Neural crest cell (in vitro differentiated cells): ENCODE measurements at regions not wholly inside any gene's neighbourhood (a gene's known extent, or its start where the extent isn't known, plus 50 kb on each side); places are given as distances from the start of the nearest gene placed in this dataset.

Experiments used
- DNase-seq: peaks from one replicate; pipeline ENCODE4 v3.0.0; 2021; ENCODE audit warnings: low read depth, mixed read lengths, low spot score
- H3K27ac Mint-ChIP-seq: one replicate; pipeline ENCODE4 v1.8.0; 2021; ENCODE audit warnings: mild to moderate bottlenecking, mixed read lengths; ENCODE audit not compliant: unreplicated experiment
- H3K27me3 Mint-ChIP-seq: 2 replicates; pipeline ENCODE4 v1.8.0; 2021; ENCODE audit warnings: low read depth, mild to moderate bottlenecking, mixed read lengths
- H3K36me3 Mint-ChIP-seq: 2 replicates; pipeline ENCODE4 v1.8.0; 2021; ENCODE audit warnings: low read depth, mild to moderate bottlenecking, mixed read lengths
- H3K4me1 Mint-ChIP-seq: 2 replicates; pipeline ENCODE4 v1.8.0; 2021; ENCODE audit warnings: mixed read lengths
- H3K4me3 Mint-ChIP-seq: one replicate; pipeline ENCODE4 v1.8.0; 2021; ENCODE audit warnings: mild to moderate bottlenecking, mixed read lengths
- H3K9me3 Mint-ChIP-seq: 2 replicates; pipeline ENCODE4 v1.8.0; 2021; ENCODE audit warnings: mixed read lengths
- CTCF ChIP-seq: fragments of 200-600 bp; sonication (generic); conservative IDR thresholded peaks from 2 replicates; pipeline ENCODE4 v1.5.0; 2021; ENCODE audit warnings: antibody characterized with exemption, mild to moderate bottlenecking

DNA sequence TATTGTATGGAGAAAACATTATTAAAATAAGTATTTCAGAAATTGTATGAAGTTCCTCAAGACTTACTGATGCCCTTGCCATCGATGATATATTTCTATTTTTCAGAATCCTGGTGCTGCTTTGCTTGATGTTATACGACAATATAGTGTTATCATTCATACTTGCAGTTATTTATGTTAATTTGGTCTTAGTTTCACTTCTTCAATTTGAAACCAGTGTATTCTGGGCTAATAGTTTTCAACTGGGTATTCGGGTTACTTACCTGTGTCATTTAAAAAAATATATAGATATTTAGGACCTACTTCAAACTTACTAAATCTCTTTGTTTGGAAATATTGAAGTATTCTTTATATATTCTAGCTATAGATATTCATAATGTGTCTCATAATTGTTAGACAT is 1414.7 kb downstream of the C4orf33 start:
- H3K4me3 Mint-ChIP-seq: no peak overlapping the region
- peaks cover 8% of the 10 kb centered on the region for H3K9me3 Mint-ChIP-seq
- H3K36me3 Mint-ChIP-seq: no peaks in the 10 kb centered on the region
- DNase-seq: no peak
- no peak for TF ChIP-seq CTCF
- H3K4me1 Mint-ChIP-seq: no peaks in the 10 kb centered on the region
- H3K27me3 Mint-ChIP-seq: no peaks in the 10 kb centered on the region
- H3K27ac Mint-ChIP-seq: no peak overlapping the region

- Mint-ChIP-seq H3K4me3 (no peak overlapping the region), H3K27me3 (no peaks in the 10 kb centered on the region), H3K36me3 (no peaks in the 10 kb centered on the region), H3K27ac (no peak overlapping the region), H3K4me1 (no peaks in the 10 kb centered on the region), H3K9me3 (peaks cover 8% of the 10 kb centered on the region)
- TF ChIP-seq CTCF: no peak
- DNase-seq: no peak
Measured at GRCh38 chr4:130511776-130512175, 1415.8 kb downstream of the C4orf33 start.

DNA sequence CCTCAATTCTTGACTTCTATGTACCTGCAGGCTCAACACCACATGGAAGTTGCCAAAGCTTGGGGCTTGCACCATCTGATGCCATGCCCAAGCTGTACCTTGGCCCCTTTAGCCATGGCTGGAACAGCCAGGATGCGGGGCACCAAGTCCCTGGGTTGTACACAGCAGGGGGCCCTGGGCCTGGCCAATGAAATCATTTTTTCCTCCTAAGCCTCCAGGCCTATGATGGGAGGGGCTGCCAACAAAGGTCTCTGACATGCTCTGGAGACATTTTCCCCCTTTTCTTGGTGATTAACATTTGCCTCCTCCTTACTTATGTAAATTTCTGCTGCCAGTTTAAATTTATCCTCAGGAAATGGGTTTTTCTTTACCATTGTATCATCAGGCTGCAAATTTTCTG is 1428.1 kb downstream of the C4orf33 start:
- H3K27ac Mint-ChIP-seq: no peak overlapping the region
- no peaks in the 10 kb centered on the region for H3K4me1 Mint-ChIP-seq
- H3K36me3 Mint-ChIP-seq: no peaks in the 10 kb centered on the region
- peaks cover 4% of the 10 kb centered on the region for H3K9me3 Mint-ChIP-seq
- H3K27me3 Mint-ChIP-seq: no peaks in the 10 kb centered on the region
- no peak overlapping the region for H3K4me3 Mint-ChIP-seq
- DNase-seq: no peak
- TF ChIP-seq CTCF: no peak

DNA sequence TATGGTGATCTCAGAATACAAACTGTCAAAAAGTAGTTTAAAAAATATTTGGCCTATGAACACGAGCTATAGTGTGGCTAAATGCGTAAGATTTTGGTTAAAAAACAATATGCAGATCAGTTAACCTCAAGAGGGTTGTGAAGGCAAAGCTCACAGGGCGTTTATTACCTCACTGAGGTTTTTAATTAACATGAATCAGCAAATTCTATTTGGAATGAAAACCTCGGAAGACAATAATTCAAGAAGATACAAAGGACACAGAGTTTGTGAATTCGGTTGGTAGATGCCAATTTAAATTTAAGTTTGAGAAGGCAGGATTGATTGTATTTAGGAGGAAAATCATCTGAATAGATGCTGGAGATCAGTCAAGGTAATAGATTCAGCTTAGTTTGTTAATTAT is 1434.6 kb downstream of the C4orf33 start:
- Mint-ChIP-seq H3K27me3 (no peaks in the 10 kb centered on the region), H3K4me3 (no peak overlapping the region), H3K9me3 (no peaks in the 10 kb centered on the region), H3K27ac (no peak overlapping the region), H3K4me1 (no peaks in the 10 kb centered on the region), H3K36me3 (no peaks in the 10 kb centered on the region)
- DNase-seq: no peak
- no peak for TF ChIP-seq CTCF

GRCh38 chr4:130534651-130535050 is 1438.7 kb downstream of the C4orf33 start:
- H3K9me3 Mint-ChIP-seq: no peaks in the 10 kb centered on the region
- no peak overlapping the region for H3K4me3 Mint-ChIP-seq
- no peaks in the 10 kb centered on the region for H3K4me1 Mint-ChIP-seq

More at GRCh38 chr4:130534651-130535050, 1438.7 kb downstream of the C4orf33 start:
- Mint-ChIP-seq H3K27ac (no peak overlapping the region), H3K27me3 (no peaks in the 10 kb centered on the region), H3K36me3 (no peaks in the 10 kb centered on the region)
- no peak for DNase-seq
- TF ChIP-seq CTCF: no peak
